Esophagus muscularis mucosa (tissue), 3 donors: ENCODE measurements at regions not wholly inside any gene's neighbourhood (a gene's known extent, or its start where the extent isn't known, plus 50 kb on each side); places are given as distances from the start of the nearest gene placed in this dataset.

Source experiments
- CTCF ChIP-seq, 3 experiments: fragments of 200-600 bp in 2 of 3; fragments of 450-650 bp in 1 of 3; sonication (generic) in 2 of 3; IDR thresholded peaks; one replicate each; pipeline ENCODE4 v1.5.1; 2017 to 2019; ENCODE audit warnings: antibody characterized with exemption in 3 of 3, mild to moderate bottlenecking in 2 of 3, moderate library complexity in 1 of 3
- POLR2A ChIP-seq: fragments of 450-650 bp; IDR thresholded peaks from one replicate; pipeline ENCODE4 v1.6.1; 2017; ENCODE audit warnings: antibody characterized with exemption, moderate library complexity, mild to moderate bottlenecking, low read depth

GRCh38 chr4:171430495-171430894 lies 382.7 kb upstream of the GALNTL6 start:
- TF ChIP-seq POLR2A (no peak), CTCF (IDR thresholded peaks at IDR 0.05) (no peak)
